GM12878 (cell line): ENCODE measurements at regions not wholly inside any gene's neighbourhood (a gene's known extent, or its start where the extent isn't known, plus 50 kb on each side); places are given as distances from the start of the nearest gene placed in this dataset.

Source experiments
- ATAC-seq: fragments of 200-7000 bp; cut with Tn5 transposase; 3 replicates; pipeline ENCODE4 v1.9.1; 2020; ENCODE audit warnings: mild to moderate bottlenecking, moderate library complexity
- BruUV-seq: library from RNA; stranded (reverse); fragments of 400-500 nt; replicated peaks from 2 replicates; lab custom pipeline; 2021; lab: Mats Ljungman, UMichigan
- CTCF ChIA-PET: fragments of 300-600 bp; sonication (Branson Sonifier 250); formaldehyde crosslinking; extraction: SDS; loops from one replicate; lab custom pipeline; 2021; ENCODE audit warnings: inconsistent platforms; lab: Yijun Ruan, JAX
- POLR2A ChIA-PET: fragments of 350-600 bp; formaldehyde crosslinking; extraction: SDS; loops from one replicate; lab custom pipeline; 2021; ENCODE audit warnings: inconsistent platforms; lab: Charles Lee
- RAD21 ChIA-PET: fragments of 300-600 bp; sonication (Branson Sonifier 250); formaldehyde crosslinking; loops from one replicate; lab custom pipeline; 2023; ENCODE audit warnings: antibody characterized with exemption; ENCODE audit not compliant: unreplicated experiment; lab: Charles Lee
- SMC1A ChIA-PET: fragments of 300-600 bp; sonication (Branson Sonifier 250); formaldehyde crosslinking; loops from one replicate; lab custom pipeline; 2023; ENCODE audit not compliant: unreplicated experiment, uncharacterized antibody; lab: Charles Lee
- DNase-seq: peaks from one replicate; pipeline ENCODE4 v3.0.0-alpha.2; 2011; ENCODE audit warnings: low read depth, low spot score
- FAIRE-seq: peaks from 3 replicates; lab custom pipeline; 2011; peaks lifted over from hg19 to GRCh38; lab: Jason Lieb, UNC
- H2AFZ ChIP-seq: 2 replicates; pipeline ENCODE4 v1.6.0; 2011; ENCODE audit warnings: low read depth, low read length, control low read depth; ENCODE audit not compliant: control insufficient read depth
- H3K27ac ChIP-seq: 2 replicates; pipeline ENCODE4 v1.5.1; 2011; ENCODE audit warnings: control low read depth; ENCODE audit not compliant: control insufficient read depth, insufficient read depth
- H3K27me3 ChIP-seq, 2 experiments: replicated peaks in 1 of 2; 2 replicates each; pipeline versions ENCODE4 v1.6.0 to v1.6.1; 2011; ENCODE audit warnings: low read length in 1 of 2; ENCODE audit not compliant: control insufficient read depth in 2 of 2, insufficient read depth in 2 of 2
- H3K36me3 ChIP-seq, 2 experiments: 2 replicates each; pipeline ENCODE4 v1.5.1; 2011; ENCODE audit warnings: low read length in 1 of 2; ENCODE audit not compliant: control insufficient read depth in 2 of 2, insufficient read depth in 2 of 2
- H3K4me1 ChIP-seq: 2 replicates; pipeline ENCODE4 v1.6.1; 2011; ENCODE audit warnings: mild to moderate bottlenecking, low read length, moderate library complexity, mixed read lengths; ENCODE audit not compliant: control insufficient read depth, insufficient read depth
- H3K4me2 ChIP-seq: 2 replicates; pipeline ENCODE4 v1.6.0; 2011; ENCODE audit warnings: control low read depth; ENCODE audit not compliant: control insufficient read depth, insufficient read depth
- H3K4me3 ChIP-seq: fragments of 200-600 bp; sonication (generic); 2 replicates; pipeline ENCODE4 v1.5.1; 2016
- H3K79me2 ChIP-seq: 2 replicates; pipeline ENCODE4 v1.6.0; 2011; ENCODE audit warnings: low read length; ENCODE audit not compliant: control insufficient read depth, insufficient read depth
- H3K9ac ChIP-seq: 2 replicates; pipeline ENCODE4 v1.8.0; 2011; ENCODE audit warnings: low read length, control low read depth, mixed read lengths; ENCODE audit not compliant: control insufficient read depth, insufficient read depth
- H3K9me3 ChIP-seq: replicated peaks from 3 replicates; pipeline ENCODE4 v1.5.1; 2011; ENCODE audit warnings: mild to moderate bottlenecking, low read length; ENCODE audit not compliant: control insufficient read depth, insufficient read depth
- H4K20me1 ChIP-seq: 2 replicates; pipeline ENCODE4 v1.6.0; 2011; ENCODE audit not compliant: control insufficient read depth, insufficient read depth
- BHLHE40 ChIP-seq, 2 experiments: fragments of 450-650 bp in 1 of 2; IDR thresholded peaks; 2 replicates each; pipeline ENCODE4 v1.6.1; 2011 to 2017; ENCODE audit warnings: low read depth in 2 of 2, borderline replicate concordance in 1 of 2, improper control_type of control experiment in 1 of 2, low read length in 1 of 2, mild to moderate bottlenecking in 1 of 2
- EZH2 ChIP-seq: IDR thresholded peaks from 2 replicates; pipeline ENCODE4 v1.6.1; 2012; ENCODE audit warnings: low read depth, mild to moderate bottlenecking, control low read depth, inconsistent platforms, low read length, borderline replicate concordance; ENCODE audit not compliant: control insufficient read depth
- GATAD2B ChIP-seq: fragments of 450-650 bp; conservative IDR thresholded peaks from 2 replicates; pipeline ENCODE4 v1.6.1; 2017; ENCODE audit warnings: low read depth, mild to moderate bottlenecking, moderate library complexity
- NFYB ChIP-seq: IDR thresholded peaks from 2 replicates; pipeline ENCODE4 v1.6.1; 2011; ENCODE audit warnings: low read depth, mild to moderate bottlenecking, low read length, improper control_type of control experiment, moderate library complexity; ENCODE audit not compliant: insufficient read depth
- POU2F2 ChIP-seq: IDR thresholded peaks from 3 replicates; pipeline ENCODE4 v1.6.1; 2011; ENCODE audit warnings: low read depth, mild to moderate bottlenecking, low read length, borderline replicate concordance
- RUNX3 ChIP-seq: IDR thresholded peaks from 2 replicates; pipeline ENCODE4 v1.6.1; 2012; ENCODE audit warnings: low read length, inconsistent platforms
- STAT3 ChIP-seq: IDR thresholded peaks from 2 replicates; pipeline ENCODE4 v1.6.1; 2011; ENCODE audit warnings: low read depth, low read length, improper control_type of control experiment
- ZNF207 ChIP-seq: fragments of 450-650 bp; IDR thresholded peaks from 2 replicates; pipeline ENCODE4 v1.6.1; 2014; ENCODE audit warnings: antibody characterized with exemption, mild to moderate bottlenecking, borderline replicate concordance
- WGBS: methylation state at CpG from one replicate; pipeline ENCODE4 v1.1.6; 2016; ENCODE audit warnings: low lambda C conversion rate; ENCODE audit not compliant: insufficient replicate concordance, insufficient coverage; ENCODE audit errors: missing lambda C conversion rate; 5-methylcytosine and 5-hydroxymethylcytosine counted together
- in situ Hi-C: fragments of 300-500 bp; cut with MboI; formaldehyde crosslinking; loops from 9 replicates; pipeline ENCODE4 v1.14.3; 2018; ENCODE audit warnings: mixed read lengths
- intact Hi-C: fragments of 100-400 bp; cut with micrococcal nuclease; formaldehyde crosslinking; loops from one replicate; pipeline ENCODE4 v1.14.2; 2022; ENCODE audit not compliant: unreplicated experiment
- TF ChIP-seq, protein P1 (sequence below): fragments of 450-650 bp; IDR thresholded peaks from 2 replicates; pipeline ENCODE4 v1.6.1; 2016; ENCODE audit warnings: mild to moderate bottlenecking

DNA sequence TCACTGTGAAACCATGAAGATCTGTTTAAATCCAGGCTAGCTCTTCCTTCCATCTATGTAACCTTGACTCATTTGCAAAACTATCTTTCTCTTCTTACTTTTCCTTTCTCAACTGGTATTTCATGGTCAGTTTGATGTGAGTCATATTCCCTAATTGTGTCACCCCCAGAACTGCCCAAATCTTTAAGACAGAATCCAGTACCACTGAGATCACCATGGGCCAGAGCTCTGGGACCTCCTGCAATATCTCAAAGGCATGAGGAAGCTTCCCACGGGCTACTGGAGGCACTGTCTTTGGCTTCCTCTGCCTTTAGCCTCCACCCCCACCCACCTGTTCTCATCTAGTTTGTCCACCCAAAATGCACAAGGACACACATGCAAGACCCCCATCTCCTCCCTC lies 274.4 kb upstream of the FMN2 start:
- Histone ChIP-seq H3K79me2 (no peaks in the 10 kb centered on the region), H3K27me3 (no peaks in the 10 kb centered on the region), H2AFZ (no peak overlapping the region), H3K36me3 (no peaks in the 10 kb centered on the region)
- ChIA-PET SMC1A (no interaction called here), POLR2A (no interaction called here)
- no peak for FAIRE-seq
- no peak for ATAC-seq
- in situ Hi-C loops, result no loop called here
- TF ChIP-seq GATAD2B (no peak), ZNF207 (no peak), RUNX3 (no peak), EZH2 (no peak), STAT3 (no peak)
- TF ChIP-seq, all 136 proteins: peak for 0
- DNase-seq, result no peak
- Histone ChIP-seq H3K27ac (no peak overlapping the region), H3K4me3 (no peak overlapping the region), H3K4me2 (no peak overlapping the region), H3K4me1 (no peaks in the 10 kb centered on the region), H4K20me1 (no peaks in the 10 kb centered on the region), H3K9me3 (no peaks in the 10 kb centered on the region), H3K9ac (no peak overlapping the region)
- intact Hi-C loops, result no loop called here
- ChIA-PET CTCF (no interaction called here), RAD21 (no interaction called here)
- WGBS, result 27% methylated on average over 1 of the region's 1 CpG
- no TSS peak for BruUV-seq

DNA sequence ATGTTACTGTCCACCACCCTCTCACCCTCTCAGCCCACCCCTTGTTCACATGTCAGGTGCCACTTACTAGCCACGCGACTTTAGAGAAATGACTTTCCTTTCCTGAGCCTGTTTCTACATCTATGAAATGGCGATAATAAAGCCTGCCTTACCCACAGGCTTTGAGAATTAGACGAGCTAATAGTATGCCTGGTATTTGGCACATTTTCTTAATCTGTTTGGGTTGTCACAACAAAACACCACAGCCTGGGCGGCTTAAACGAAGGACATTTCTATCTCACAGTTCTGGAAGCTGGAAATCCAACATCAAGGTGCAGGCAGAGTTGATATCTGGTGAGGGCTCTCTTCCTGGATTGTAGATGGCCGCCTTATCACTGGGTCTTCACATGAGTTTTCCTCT lies 273.9 kb upstream of the FMN2 start:
- 15% methylated on average over 7 of the region's 7 CpGs for WGBS
- CTCF ChIA-PET, result interaction anchor here (0.9 to 1.1 kb wide), 2 partner anchors 187 to 292 kb away, joined by 3 read pairs; no protein-coding TSS in a partner anchor
- no peak overlapping the region for H3K4me2 ChIP-seq
- TF ChIP-seq NFYB (no peak), POU2F2 (no peak), BHLHE40 (IDR thresholded peaks at IDR 0.05; ENCODE audit: borderline replicate concordance in 1 of 2, low read depth in 2 of 2, low read length in 1 of 2) (no peak)
- TF ChIP-seq, protein P1, sequence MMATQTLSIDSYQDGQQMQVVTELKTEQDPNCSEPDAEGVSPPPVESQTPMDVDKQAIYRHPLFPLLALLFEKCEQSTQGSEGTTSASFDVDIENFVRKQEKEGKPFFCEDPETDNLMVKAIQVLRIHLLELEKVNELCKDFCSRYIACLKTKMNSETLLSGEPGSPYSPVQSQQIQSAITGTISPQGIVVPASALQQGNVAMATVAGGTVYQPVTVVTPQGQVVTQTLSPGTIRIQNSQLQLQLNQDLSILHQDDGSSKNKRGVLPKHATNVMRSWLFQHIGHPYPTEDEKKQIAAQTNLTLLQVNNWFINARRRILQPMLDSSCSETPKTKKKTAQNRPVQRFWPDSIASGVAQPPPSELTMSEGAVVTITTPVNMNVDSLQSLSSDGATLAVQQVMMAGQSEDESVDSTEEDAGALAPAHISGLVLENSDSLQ, result no peak
- TF ChIP-seq, all 136 proteins: peak for 0
- no TSS peak for BruUV-seq
- no peaks in the 10 kb centered on the region for H3K27me3 ChIP-seq
- ChIA-PET RAD21 (no interaction called here), SMC1A (no interaction called here), POLR2A (no interaction called here)
- H3K4me3 ChIP-seq, result no peak overlapping the region
- no peaks in the 10 kb centered on the region for H3K36me3 ChIP-seq
- no peaks in the 10 kb centered on the region for H3K9me3 ChIP-seq
- ATAC-seq (no peak), FAIRE-seq (no peak), DNase-seq (no peak)
- no peaks in the 10 kb centered on the region for H3K79me2 ChIP-seq
- H2AFZ ChIP-seq, result no peak overlapping the region
- no peak overlapping the region for H3K9ac ChIP-seq
- no peaks in the 10 kb centered on the region for H3K4me1 ChIP-seq
- no peak overlapping the region for H3K27ac ChIP-seq
- H4K20me1 ChIP-seq, result no peaks in the 10 kb centered on the region
- in situ Hi-C loops, result no loop called here
- intact Hi-C loops, result no loop called here
